Type B pancreatic cell (in vitro differentiated cells): ENCODE measurements at regions not wholly inside any gene's neighbourhood (a gene's known extent, or its start where the extent isn't known, plus 50 kb on each side); places are given as distances from the start of the nearest gene placed in this dataset.

Experiments used
- DNase-seq: peaks from one replicate; pipeline ENCODE4 v3.0.0; 2021; ENCODE audit warnings: mixed read lengths; ENCODE audit not compliant: unreplicated experiment; ENCODE audit errors: extremely low spot score
- H3K27ac Mint-ChIP-seq: 2 replicates; pipeline ENCODE4 v1.8.0; 2021; ENCODE audit warnings: mild to moderate bottlenecking, mixed read lengths
- H3K27me3 Mint-ChIP-seq: 2 replicates; pipeline ENCODE4 v1.8.0; 2021; ENCODE audit warnings: mixed read lengths
- H3K36me3 Mint-ChIP-seq: 2 replicates; pipeline ENCODE4 v1.8.0; 2021; ENCODE audit warnings: mixed read lengths
- H3K4me1 Mint-ChIP-seq: one replicate; pipeline ENCODE4 v1.8.0; 2021; ENCODE audit warnings: mixed read lengths; ENCODE audit not compliant: unreplicated experiment
- H3K4me3 Mint-ChIP-seq: 2 replicates; pipeline ENCODE4 v1.8.0; 2021; ENCODE audit warnings: mild to moderate bottlenecking, mixed read lengths
- H3K9me3 Mint-ChIP-seq: 2 replicates; pipeline ENCODE4 v1.8.0; 2021; ENCODE audit warnings: mixed read lengths
- TF ChIP-seq, protein P1 (sequence below): fragments of 200-600 bp; sonication (generic); conservative IDR thresholded peaks from 2 replicates; pipeline ENCODE4 v1.5.0; 2021; ENCODE audit warnings: antibody characterized with exemption, mild to moderate bottlenecking

DNA sequence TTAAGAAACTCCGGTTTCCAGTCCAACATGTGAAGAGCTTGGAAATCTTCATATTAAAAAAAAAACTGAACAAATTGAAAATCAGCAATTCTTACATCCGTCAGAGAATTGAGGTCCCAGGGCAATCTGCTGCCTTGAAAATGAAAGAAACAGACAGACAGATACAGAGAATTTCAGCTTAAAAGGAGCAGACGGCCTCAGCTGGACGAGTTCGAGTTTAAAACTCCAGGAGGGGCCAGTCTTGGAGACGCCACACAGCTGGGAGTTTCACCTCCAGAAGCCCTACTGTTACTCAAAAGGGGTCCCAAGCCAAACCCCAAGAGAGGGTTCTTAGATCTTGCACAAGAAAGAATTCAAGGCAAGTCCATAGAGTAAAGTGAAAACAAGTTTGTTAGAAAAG lies 226.5 kb upstream of the ARL4C start:
- no peaks in the 10 kb centered on the region for H3K9me3 Mint-ChIP-seq
- H3K27ac Mint-ChIP-seq: no peak overlapping the region
- H3K27me3 Mint-ChIP-seq: no peaks in the 10 kb centered on the region
- no peaks in the 10 kb centered on the region for H3K36me3 Mint-ChIP-seq
- no peak overlapping the region for H3K4me3 Mint-ChIP-seq
- no peaks in the 10 kb centered on the region for H3K4me1 Mint-ChIP-seq
- TF ChIP-seq, protein P1, sequence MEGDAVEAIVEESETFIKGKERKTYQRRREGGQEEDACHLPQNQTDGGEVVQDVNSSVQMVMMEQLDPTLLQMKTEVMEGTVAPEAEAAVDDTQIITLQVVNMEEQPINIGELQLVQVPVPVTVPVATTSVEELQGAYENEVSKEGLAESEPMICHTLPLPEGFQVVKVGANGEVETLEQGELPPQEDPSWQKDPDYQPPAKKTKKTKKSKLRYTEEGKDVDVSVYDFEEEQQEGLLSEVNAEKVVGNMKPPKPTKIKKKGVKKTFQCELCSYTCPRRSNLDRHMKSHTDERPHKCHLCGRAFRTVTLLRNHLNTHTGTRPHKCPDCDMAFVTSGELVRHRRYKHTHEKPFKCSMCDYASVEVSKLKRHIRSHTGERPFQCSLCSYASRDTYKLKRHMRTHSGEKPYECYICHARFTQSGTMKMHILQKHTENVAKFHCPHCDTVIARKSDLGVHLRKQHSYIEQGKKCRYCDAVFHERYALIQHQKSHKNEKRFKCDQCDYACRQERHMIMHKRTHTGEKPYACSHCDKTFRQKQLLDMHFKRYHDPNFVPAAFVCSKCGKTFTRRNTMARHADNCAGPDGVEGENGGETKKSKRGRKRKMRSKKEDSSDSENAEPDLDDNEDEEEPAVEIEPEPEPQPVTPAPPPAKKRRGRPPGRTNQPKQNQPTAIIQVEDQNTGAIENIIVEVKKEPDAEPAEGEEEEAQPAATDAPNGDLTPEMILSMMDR: no peak
- no peak for DNase-seq

DNA sequence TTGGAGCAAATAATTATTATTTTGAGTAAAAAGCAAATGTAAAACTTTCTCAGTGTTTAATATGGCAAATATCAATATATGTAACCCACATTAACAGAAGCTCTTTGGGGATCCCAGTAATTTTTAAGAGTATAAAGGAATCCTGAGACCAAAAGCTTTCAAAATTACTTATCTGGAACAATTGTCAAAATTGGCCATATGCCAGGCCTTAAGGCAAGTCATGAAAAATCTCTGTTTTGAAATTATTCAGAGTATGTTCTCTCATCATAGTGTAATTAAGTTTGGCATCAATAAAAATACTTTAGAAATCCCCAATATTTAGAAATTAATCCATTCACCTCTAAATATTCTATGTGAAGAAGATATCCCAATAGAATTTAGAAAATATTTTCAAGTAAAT lies 225.3 kb upstream of the ARL4C start:
- Mint-ChIP-seq H3K4me1 (no peaks in the 10 kb centered on the region), H3K27me3 (no peaks in the 10 kb centered on the region), H3K27ac (no peak overlapping the region), H3K4me3 (no peak overlapping the region), H3K36me3 (no peaks in the 10 kb centered on the region), H3K9me3 (no peaks in the 10 kb centered on the region)
- no peak for DNase-seq
- TF ChIP-seq, protein P1: no peak

DNA sequence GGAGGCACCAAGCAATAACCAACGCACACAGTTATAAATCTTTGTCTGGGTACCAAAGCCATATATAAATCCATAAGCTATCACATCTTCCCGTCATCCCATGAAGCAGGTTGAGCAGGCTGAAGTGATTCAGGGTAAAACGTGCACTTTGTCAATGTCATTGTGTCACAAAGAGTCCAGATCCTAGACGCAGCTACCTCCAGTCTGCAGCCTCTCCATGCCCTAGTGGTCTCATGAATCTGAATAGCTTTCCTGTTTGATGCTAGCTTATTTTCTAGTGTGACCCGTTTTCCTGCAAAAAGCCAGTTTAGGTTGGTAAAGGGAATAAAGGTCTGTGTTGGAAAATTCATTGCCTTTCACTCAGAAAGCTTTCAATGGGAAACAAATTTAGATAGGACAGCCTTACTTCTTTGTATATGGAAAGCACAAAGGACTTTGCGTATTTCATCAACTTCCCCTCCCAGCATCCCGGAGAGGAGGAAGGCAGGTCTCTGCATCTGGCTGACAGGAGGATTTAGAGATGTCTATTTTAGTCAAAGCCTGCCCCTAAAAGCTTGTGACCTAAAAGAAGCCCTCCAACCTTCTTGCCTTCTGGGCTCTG lies 222.3 kb upstream of the ARL4C start:
- Mint-ChIP-seq H3K4me3 (no peak overlapping the region), H3K36me3 (no peaks in the 10 kb centered on the region), H3K9me3 (no peaks in the 10 kb centered on the region), H3K27me3 (peaks cover 10% of the 10 kb centered on the region), H3K4me1 (peaks cover 10% of the 10 kb centered on the region), H3K27ac (no peak overlapping the region)
- DNase-seq: no peak
- TF ChIP-seq, protein P1: no peak

DNA sequence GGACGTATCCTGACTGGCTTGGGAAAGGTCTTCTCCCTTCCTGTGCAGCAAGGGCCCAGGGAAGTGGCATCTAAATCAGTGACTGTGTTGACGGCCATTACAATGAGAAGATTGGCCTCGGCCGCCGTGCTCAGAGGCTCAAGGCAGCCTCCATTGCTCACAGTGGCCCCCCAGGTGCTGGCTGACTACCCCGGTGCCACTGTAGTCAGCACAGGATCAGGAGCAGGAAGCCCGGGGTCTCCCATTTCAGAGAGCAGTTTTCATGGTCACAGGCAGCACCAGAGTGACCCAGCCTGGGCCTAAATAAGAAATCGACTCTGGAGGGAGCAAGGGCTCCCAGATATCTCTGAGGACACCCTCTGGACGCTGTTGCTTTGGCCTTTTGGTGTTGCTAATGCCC lies 219.4 kb upstream of the ARL4C start:
- no peak overlapping the region for H3K27ac Mint-ChIP-seq
- no peaks in the 10 kb centered on the region for H3K36me3 Mint-ChIP-seq
- H3K4me3 Mint-ChIP-seq: no peak overlapping the region
- no peaks in the 10 kb centered on the region for H3K9me3 Mint-ChIP-seq
- no peak for DNase-seq
- TF ChIP-seq, protein P1: no peak
- H3K4me1 Mint-ChIP-seq: peaks cover 10% of the 10 kb centered on the region
- peaks cover 13% of the 10 kb centered on the region for H3K27me3 Mint-ChIP-seq

DNA sequence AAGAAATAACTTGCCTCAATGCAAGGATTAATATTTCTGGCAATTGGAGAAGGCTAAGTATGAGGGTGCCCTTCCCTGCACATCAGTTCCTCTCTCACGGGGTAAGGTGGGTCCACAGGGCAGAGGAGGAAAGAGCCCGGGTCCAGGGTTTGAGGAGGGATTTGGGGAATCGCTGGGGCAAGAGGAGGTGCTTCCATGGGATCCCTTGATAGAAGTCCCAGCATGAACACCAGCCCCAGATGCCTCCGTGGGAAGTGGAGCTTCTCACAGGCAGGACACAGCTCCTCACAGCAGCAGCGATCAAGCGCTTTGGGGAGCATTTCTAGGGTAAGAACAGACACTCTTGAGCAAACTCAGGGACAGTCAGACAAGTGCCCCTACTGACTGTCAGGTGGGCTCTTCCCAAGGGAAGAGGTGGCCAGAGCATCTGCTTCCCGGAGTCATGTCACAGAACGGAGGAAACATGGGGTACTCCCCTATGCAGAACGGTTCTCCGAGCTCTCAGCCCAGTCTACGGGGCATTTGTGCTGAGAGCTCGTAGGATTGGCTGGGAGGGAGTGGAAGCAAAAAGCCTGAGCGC lies 218.9 kb upstream of the ARL4C start:
- no peak overlapping the region for H3K27ac Mint-ChIP-seq
- no peaks in the 10 kb centered on the region for H3K36me3 Mint-ChIP-seq
- peaks cover 12% of the 10 kb centered on the region for H3K4me1 Mint-ChIP-seq
- no peaks in the 10 kb centered on the region for H3K9me3 Mint-ChIP-seq
- no peak for DNase-seq
- H3K27me3 Mint-ChIP-seq: peaks cover 16% of the 10 kb centered on the region
- TF ChIP-seq, protein P1: no peak
- no peak overlapping the region for H3K4me3 Mint-ChIP-seq
